G401.6 (cell line): ENCODE measurements at regions not wholly inside any gene's neighbourhood (a gene's known extent, or its start where the extent isn't known, plus 50 kb on each side); places are given as distances from the start of the nearest gene placed in this dataset.

Experiments used
- FAIRE-seq: peaks from 2 replicates; lab custom pipeline; 2012; peaks lifted over from hg19 to GRCh38; lab: Jason Lieb, UNC

DNA sequence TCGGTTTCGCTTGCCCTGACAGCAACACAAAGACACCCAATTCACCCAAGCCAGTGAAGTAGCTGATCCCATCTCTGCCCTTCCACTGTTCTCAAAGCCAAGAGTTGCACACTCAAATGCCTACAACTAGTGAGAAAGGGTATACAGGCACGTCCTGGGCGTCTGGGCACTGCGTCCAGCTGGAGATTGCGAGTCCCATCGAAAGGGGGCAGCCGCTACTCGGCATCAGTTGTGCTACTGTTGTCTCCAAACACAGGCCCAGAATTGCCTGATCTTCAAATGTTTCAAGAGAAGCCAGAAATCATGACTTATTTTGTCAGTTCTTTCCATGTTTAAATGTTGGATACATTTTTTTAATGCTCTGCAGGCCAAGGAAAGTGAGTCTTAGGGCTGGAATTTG is 487.8 kb downstream of the BCOR start:
- FAIRE-seq = no peak

DNA sequence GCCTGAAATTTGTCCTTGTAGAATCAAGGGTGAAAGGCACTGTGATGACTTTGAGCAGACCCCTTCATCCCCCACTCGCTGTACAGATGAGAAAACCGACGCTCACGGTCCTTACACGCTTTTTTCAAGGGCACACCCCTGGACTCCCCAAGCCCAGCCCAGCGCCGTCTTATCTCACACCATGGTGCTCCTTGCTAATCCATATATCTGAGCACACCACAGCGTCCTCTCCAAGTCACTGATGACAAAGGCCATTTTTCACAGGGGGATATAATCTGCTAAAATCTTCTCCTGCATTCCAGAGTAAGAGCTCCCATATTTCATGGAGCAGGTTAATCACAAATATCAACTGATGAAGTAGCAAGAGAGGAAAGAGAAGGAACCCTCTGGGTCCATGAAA is 486.3 kb downstream of the BCOR start:
- FAIRE-seq = no peak

DNA sequence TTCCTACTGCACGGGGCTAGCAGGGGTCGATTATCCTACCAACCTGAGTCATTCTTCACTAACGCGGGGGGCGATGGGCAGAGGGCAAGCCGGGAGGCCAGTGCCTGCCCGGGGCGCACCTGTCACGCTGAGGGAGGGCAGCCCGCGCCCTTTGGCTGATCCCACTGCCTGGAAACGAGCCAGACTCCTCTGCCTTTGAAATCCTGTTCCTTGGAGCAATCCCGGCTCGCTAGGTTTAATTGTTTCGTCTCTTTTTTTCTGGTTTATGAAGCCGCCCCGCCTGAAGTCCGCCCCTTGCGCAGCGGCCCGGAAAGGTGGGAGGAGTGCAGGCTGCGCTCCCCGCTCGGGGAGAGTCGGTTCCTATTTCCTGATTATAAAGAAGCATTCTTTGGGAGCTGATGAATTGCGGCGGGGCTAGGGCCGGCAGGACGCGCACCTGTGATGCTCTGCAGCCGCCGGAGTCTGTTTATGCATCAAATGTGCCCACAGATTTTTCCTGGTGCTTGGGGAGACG is 484.2 kb downstream of the BCOR start:
- no peak for FAIRE-seq

DNA sequence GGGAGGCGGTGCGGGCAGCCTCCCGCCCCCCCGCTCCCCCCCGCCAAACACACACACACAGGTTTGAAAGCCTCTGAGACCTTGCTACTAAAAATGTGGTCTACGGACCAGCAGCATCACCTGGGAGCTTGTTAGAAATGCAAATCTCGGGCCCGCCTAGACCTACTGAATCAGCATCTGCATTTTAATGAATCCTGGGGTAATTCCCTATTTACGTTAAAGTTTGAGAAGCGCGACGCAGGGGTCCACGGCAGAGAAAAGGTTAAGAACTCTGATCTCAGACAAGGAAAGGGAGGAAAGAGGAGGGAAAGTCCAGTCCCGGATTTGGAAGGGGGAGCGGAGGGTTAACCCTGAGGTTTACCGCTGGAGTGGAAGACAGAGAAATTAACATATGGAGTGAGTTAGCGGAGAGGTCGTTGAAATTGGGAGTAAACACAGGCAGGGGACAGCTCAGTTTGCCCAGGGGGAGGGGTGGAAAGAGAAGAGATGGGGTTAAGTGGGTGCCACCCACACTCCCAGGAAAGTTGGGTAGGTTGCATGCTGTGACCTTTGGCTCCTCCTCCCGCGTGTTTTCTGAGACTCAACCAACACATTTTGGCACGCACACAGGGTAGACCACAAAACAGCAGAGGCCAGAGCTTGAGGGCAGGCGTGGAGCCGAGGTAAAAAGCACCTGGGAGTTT is 483.6 kb downstream of the BCOR start:
- FAIRE-seq = no peak

DNA sequence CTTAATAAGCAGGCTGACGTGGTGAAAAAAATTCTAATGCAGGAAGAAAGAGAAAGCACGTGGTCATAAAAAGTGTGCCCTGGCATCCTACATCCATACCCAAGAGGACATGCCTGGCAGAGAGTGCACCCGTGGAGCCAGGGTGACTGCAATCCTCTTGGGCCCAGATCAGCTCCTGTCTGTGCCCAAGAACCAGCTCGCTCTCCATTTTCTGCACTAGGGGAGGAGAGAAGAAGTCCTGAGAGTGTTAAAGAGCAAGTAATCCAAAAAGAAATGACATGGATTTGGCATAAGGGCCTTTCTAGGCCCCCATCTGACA is 483.1 kb downstream of the BCOR start:
- FAIRE-seq = no peak

DNA sequence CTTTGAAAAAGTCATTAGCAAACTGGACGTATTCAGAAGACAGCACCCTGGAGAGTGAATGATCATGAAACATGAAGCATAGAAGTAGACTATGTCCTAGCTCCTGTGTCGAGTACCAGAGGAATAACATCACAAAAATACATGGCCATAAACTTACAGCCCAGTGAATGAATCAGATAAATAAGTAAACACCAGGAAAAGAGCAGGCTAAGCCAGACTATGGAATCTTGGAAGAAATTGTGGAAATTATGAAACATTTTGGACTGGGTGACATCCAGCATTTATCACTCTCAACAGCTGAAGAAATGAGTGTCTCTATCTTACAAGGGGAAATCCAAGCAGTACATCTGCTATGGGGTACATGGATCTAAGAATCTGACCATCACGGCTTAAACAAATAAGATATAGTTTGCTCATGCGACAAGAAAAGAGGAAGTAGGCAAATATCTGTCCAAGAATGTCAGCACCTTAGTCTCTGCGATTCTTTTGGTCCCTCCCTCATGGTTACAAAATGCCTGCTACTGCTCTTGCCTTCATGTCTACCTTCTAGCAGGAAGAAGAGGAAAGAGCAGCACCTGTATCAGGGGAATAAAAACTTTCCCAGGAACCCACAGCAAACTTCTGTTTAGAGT is 481.5 kb downstream of the BCOR start:
- no peak for FAIRE-seq

DNA sequence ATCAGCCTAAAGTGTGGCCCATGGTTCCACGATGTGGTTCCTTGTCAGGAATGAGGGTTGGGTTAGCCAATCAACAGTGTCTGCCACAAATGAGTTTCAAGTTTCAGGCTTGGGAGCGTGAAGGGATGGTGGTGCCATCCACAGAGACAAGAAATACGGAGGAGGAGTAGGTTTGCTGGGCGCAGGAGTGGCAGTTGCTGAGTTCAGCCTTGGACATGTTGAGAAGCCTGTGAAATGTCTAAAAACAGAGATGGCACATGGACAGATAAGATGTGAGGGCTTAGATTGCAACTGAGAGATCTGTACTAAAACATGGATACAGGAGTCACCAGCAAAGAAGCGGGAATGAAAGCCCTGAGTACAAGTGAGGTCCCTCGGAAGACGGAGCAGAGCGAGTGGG is 481.0 kb downstream of the BCOR start:
- FAIRE-seq = no peak

DNA sequence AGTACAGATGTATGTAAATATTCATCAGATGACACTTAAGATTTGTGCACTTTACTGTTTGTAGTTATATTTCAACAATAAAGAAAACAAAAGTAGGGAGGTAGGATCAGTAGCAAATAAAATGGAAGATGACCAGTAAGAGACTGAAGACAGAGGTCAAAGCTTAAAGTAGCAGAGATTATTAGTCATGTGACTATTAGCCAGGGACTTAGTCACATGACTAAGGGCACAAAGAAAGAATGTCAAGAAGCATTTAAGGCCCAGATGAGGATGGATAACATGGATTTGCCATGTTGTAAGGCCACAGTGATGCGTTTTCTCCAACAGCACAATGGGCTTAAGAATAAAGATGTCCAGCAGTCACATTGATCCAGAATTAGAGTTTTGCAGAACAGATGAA is 479.6 kb downstream of the BCOR start:
- no peak for FAIRE-seq

DNA sequence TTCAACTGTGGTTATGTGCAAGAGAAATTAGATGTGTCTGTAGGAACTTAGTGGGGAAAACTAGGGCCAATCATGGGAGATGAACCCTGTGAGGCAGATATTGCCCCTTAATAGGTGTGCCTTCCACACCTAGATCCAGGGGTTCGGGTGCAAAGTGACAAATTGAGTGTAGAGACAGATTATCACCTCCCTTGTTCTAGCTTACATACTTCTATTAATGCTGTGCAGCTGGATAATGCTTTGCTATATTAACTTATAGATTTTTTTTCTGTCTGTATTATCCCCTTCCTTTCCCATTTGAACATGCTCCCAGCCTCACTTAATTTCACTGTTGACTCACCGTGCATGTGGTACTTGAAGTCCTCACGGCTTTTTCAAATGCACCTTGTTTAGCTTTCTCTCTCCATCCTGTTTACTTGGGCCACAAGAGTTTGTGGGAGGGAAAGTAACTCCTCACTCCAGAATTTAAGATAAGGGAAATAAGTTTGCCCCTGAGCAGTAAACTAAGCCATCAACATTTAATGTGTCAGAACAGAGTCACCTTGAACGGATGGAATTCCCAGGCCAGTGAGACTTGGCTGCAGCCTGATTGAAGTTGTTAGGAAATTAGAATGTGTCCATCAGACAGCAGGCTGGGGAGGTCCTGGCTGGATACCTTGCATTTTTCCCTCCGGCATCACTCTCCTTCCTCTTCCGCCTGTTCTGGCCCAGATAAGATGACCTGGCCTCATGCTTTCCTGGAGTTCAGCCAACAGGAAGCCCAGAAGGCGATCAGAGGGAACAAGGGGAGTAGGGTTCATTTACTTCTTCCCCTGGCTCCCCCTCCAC is 478.4 kb downstream of the BCOR start:
- no peak for FAIRE-seq

DNA sequence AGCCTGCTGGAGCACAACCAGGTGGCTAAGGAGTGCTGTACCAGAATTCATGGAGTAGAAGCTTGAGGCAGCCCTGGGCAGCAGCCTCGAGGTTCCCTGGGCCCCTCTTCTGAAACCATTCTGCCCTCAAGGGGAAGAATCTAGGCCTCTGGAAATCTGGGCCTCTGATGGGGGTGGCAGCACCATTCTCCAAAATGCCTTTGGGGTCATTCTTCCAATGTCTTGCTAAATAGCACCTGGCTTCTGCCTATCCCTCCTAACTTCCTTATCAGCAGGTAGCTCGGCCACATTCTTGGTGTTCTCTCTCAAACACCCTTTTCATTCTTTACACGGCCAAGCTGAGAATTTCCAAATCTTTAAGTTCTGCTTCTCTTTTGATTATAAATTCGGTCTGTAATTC is 473.6 kb downstream of the BCOR start:
- FAIRE-seq = no peak

DNA sequence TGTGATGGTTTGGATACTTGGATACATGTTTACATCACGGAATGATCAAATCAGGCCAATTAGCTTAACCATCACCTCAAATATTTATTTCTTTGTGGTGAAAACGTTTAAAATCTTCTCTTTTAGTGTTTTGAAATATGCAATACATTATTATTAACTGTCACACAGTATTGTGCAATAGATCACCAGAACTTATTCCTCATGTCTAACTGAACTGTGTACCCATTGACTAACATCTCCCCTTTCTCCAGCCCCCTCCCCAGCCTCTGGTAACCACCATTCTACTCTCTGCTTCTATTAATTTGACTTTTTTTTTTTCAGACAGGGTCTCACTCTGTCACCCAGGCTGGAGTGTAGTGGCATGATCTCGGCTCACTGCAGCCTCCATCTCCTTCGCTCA is 471.9 kb downstream of the BCOR start:
- FAIRE-seq = no peak

DNA sequence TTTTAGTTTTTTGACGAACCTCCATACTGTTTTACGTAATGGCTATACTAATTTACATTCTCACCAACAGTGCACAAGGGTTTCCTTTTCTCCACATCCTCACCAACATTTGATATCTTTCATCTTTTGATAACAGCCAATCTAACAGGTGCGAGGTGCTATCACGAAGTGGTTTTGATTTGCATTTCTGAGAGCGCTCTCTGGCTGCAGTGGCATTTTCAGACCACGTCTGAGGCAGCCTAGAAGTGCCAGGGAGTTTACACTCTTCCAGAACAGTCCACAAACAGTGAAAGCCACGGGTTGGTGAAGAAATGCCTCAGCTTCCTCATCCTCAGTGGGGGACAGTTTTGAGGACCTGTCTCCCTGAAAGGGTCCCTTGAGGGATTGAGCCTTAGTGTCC is 471.0 kb downstream of the BCOR start:
- FAIRE-seq = no peak

DNA sequence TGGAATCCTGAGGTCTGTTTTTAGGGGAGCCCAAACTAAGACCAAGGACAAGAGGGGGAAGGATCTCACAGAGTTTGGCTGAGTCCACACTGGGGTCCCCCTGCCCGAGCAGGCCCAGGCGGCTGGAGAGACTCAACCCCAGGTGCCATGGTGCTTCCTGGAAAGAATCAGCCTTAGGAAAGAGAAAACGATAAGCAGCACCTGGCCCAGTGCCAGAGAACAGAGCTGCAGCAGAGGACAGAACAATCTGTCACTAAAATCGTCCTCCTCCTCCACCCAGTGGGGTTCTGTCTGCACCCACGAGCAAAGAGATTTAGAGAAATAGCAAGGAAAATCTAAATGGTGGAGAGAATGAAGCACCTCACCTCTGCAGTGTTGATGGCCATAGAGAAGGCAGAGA is 470.5 kb downstream of the BCOR start:
- no peak for FAIRE-seq

DNA sequence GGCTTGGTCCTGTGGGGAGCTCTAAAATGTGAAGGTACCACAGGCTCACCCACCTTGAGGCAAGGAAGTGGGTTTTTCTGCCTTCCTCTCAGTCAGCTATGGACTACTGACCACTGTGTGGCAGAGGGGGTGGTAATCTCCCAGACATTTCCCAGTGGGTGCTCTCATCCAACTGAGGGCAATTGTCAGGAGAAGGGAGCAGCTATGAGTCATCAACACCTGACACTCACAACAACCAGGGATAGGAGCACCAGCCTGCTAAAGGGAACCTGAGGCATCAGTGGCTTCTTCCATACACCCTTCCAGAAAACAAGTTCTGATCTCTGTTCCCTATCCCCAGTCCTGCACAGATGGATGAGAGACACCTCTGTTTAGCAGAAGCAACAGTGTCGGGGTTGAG is 468.8 kb downstream of the BCOR start:
- FAIRE-seq = no peak

DNA sequence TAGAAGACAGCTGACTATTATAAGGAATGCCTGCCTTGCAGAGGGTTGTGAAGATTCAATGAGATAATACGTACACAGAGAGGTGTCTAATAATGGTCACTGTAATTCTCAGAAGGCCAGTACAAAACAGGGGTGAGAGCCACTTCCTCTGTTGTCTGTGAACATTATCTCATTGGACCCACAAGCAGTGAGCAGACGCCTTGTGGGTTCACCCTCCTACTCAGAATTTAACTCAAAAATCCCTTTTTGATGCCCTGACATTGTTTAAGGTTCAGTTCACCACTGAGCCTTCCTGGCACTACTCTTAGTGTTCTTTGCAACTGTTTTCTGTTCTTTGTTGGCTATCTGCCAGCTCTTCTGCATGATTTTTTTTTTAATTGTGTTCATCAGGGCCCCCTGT is 467.4 kb downstream of the BCOR start:
- no peak for FAIRE-seq

DNA sequence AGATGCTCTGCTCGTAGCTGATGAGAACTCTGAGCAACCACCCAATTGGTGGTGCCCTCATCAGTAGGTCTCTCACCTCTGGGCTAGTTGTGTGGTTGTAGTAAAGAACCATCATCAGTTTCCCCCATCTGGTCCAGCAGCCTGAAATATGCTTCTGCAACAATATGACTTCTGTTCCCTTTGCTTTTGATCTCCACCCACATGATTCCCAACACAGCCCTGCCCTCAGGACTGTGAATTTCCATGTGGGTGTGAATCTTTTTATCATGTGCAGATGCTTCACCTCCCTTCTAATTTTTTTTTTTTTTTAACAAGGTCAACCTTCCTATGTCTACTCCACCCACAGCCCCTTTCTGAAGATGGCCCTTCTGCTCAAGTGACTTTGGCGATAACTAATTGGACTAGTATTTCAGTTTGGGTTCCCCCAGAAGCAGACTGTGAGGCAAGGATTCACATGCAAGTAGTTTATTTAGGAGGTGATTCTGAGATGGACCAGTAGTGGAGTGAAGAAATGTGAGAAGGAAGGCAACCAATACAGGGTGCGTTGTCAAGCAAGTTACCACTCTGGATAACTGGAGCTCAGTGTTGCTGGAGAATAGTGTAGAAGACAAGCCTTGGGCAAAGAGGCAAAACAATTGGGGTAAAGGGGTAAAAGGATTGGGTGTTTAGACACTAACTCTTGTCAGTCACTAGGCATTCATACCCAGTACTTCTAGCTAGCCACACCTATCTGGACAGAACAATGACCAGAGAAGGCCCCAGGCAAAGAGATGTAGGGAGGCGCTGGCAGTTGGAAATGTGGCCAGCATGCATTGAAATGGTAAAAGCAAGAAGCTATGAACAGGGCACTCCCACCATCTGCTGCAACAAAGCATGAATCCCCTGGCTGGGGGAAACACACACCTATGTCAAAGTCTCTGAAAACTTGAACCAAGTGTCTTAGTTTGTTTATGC is 466.2 kb downstream of the BCOR start:
- FAIRE-seq = no peak

DNA sequence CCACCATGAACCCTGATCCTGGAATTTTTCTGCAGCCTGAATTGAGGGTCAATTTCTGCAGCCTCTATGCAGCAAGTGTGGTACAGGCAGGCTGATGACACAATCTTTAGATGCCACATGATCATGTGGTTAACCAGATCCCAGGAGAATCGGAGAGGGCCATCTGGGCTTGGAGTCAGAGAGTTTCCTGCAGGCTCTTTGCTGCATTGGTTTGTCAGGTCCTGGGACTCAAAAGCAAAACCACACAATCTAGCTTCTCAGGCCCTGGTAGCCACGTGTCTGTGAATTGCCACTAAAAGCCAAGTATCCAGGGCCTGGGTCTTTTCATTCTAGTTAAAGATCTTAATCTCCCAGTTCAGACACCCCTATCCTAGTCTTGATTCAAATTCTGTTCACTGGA is 464.5 kb downstream of the BCOR start:
- FAIRE-seq = no peak

DNA sequence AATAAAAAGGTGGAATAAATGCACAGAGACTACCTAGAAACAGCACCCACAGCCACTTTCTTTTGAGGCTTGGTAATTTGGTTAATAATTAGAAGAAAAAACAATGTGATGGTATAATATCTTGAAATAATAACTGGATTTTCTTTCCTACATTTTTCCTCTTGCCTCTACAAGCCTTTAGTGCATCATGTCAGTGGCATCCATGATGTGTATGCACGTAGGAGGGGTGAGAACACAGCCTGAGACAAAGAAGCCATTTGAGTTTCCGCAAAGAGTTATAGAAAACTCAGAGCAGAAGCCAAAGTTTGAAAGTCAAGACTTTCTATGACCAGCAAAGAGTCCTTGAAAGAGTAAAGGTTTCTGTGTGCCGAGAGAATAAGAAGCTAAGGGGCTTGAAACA is 461.3 kb downstream of the BCOR start:
- no peak for FAIRE-seq

DNA sequence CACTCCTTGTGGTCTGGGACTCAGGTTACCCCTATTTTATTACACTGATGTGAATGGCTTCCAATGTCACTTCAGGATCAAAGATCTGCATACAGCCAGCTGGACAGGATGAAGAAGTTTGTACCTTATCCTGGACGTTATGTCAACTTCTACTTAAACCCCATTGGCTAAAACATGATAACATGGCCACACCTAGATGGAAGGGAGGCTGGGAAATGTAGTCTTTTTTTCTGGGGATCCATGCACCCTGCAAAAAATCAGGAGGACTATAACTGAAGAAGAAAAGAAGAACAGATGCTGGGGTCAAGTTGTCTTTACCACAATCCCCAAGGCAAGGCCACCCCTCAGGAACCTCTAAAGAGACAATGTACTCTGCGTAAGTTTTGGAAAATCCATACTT is 459.2 kb downstream of the BCOR start:
- no peak for FAIRE-seq

DNA sequence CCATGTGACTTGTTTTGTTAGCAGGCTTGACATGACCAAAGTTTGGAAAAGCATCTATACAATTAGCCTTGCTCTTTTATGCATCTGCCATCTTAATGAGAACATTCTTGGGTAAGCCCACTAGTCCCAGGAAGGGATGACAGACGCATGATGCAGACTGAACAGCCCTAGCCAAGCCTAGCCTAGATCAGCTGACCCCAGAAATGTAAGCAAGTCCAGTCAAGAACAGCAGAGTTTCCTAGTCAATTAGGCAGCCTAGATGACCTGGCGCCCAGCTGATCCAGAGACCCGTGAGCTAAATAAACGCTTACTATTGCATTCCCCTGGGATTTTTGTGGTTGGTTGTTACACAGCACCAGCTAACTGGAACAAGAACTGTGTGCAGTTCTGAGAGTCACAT is 457.9 kb downstream of the BCOR start:
- FAIRE-seq = no peak

DNA sequence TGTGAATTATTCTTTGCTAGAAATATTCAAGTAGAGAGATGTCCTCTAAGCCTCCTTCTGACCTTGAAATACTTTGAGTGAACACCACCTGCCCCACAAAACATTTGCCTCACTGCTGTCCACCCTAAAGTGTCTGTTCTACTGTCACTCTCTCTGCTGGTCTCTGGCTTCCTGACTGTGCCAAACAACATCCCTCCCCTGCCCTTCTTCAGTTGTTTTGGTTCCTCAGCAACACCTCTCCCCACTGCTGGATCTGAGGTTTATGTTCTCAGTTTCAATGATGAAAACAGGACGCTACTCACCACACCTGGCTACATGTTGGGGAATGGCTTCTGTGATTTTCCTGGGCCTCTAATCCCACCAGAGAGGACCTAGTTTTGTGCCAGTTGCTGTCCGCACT is 456.9 kb downstream of the BCOR start:
- no peak for FAIRE-seq

DNA sequence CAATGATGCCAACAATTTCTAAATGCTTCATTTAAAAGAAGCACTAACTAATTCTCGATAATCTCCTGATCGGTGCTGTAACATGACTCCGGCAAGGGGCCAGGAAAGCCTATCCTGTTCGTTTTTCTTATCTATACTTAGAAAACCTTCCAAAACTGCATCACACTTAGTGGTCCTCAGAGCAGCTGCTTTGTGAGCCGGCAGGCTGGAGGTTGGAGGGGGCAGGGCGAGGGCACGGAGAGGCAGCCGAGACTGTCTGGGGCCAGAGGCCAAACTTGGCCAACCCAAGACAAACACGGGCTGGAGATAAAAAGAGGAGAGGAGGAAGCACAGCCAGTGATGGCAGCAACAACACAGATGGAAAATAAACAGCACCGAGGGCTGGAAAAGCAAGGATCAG is 455.7 kb downstream of the BCOR start:
- no peak for FAIRE-seq
